H9 (cell line): ENCODE measurements at regions not wholly inside any gene's neighbourhood (a gene's known extent, or its start where the extent isn't known, plus 50 kb on each side); places are given as distances from the start of the nearest gene placed in this dataset.

ENCODE experiments used
- DNase-seq: peaks from one replicate; pipeline ENCODE4 v3.0.0-alpha.2; 2017
- H2AFZ ChIP-seq: one replicate; pipeline ENCODE4 v1.6.1; 2013; ENCODE audit warnings: mild to moderate bottlenecking, low read length, control low read depth, moderate library complexity
- H2AK5ac ChIP-seq: 2 replicates; pipeline ENCODE4 v1.6.1; 2013; ENCODE audit warnings: low read length, control low read depth, mixed read lengths; ENCODE audit not compliant: insufficient read length
- H2BK120ac ChIP-seq: one replicate; pipeline ENCODE4 v1.6.1; 2013; ENCODE audit warnings: low read depth, mild to moderate bottlenecking, low read length, control low read depth, inconsistent platforms; ENCODE audit not compliant: poor library complexity, severe bottlenecking
- H2BK12ac ChIP-seq: 2 replicates; pipeline ENCODE4 v1.6.1; 2013; ENCODE audit warnings: low read length, control low read depth, mixed read lengths, low read depth; ENCODE audit not compliant: insufficient read length
- H2BK15ac ChIP-seq: 2 replicates; pipeline ENCODE4 v1.6.1; 2013; ENCODE audit warnings: low read depth, low read length, control low read depth
- H2BK20ac ChIP-seq: one replicate; pipeline ENCODE4 v1.6.1; 2013; ENCODE audit warnings: low read depth, mild to moderate bottlenecking, low read length, control low read depth, inconsistent platforms; ENCODE audit not compliant: poor library complexity, severe bottlenecking
- H2BK5ac ChIP-seq: 2 replicates; pipeline ENCODE4 v1.6.1; 2013; ENCODE audit warnings: low read length, control low read depth, mixed read lengths; ENCODE audit not compliant: insufficient read length
- H3K14ac ChIP-seq: 2 replicates; pipeline ENCODE4 v1.6.1; 2013; ENCODE audit warnings: low read length, control low read depth; ENCODE audit not compliant: insufficient read depth
- H3K18ac ChIP-seq: 2 replicates; pipeline ENCODE4 v1.6.1; 2013; ENCODE audit warnings: low read depth, mild to moderate bottlenecking, mixed read lengths, low read length, control low read depth; ENCODE audit not compliant: insufficient read length
- H3K23ac ChIP-seq: 2 replicates; pipeline ENCODE4 v1.6.1; 2013; ENCODE audit warnings: low read length, control low read depth, mixed read lengths, low read depth; ENCODE audit not compliant: insufficient read length
- H3K23me2 ChIP-seq: 2 replicates; pipeline ENCODE4 v1.6.1; 2013; ENCODE audit warnings: low read depth, mild to moderate bottlenecking, mixed read lengths, low read length, control low read depth; ENCODE audit not compliant: insufficient read length, poor library complexity, severe bottlenecking
- H3K27ac ChIP-seq: 2 replicates; pipeline ENCODE4 v1.5.1; 2013; ENCODE audit warnings: low read length, control low read depth, mixed read lengths, low read depth; ENCODE audit not compliant: insufficient read length
- H3K27me3 ChIP-seq: 2 replicates; pipeline ENCODE4 v1.6.1; 2013; ENCODE audit warnings: low read length, control low read depth, inconsistent platforms; ENCODE audit not compliant: insufficient read depth
- H3K4ac ChIP-seq: 2 replicates; pipeline ENCODE4 v1.6.1; 2013; ENCODE audit warnings: low read depth, mild to moderate bottlenecking, control low read depth, inconsistent platforms, low read length, moderate library complexity
- H3K4me1 ChIP-seq: 2 replicates; pipeline ENCODE4 v1.6.1; 2013; ENCODE audit warnings: low read length, control low read depth, inconsistent platforms; ENCODE audit not compliant: insufficient read depth
- H3K4me2 ChIP-seq: 2 replicates; pipeline ENCODE4 v1.6.1; 2013; ENCODE audit warnings: low read length, control low read depth, mixed read lengths; ENCODE audit not compliant: insufficient read length, insufficient read depth
- H3K56ac ChIP-seq: 2 replicates; pipeline ENCODE4 v1.6.1; 2013; ENCODE audit warnings: low read depth, mild to moderate bottlenecking, mixed read lengths, low read length, control low read depth; ENCODE audit not compliant: insufficient read length
- H3K79me1 ChIP-seq: 2 replicates; pipeline ENCODE4 v1.6.1; 2013; ENCODE audit warnings: low read depth, mild to moderate bottlenecking, moderate library complexity, low read length, control low read depth, inconsistent platforms; ENCODE audit not compliant: insufficient read depth, poor library complexity, severe bottlenecking
- H3K79me2 ChIP-seq: 2 replicates; pipeline ENCODE4 v1.6.1; 2013; ENCODE audit warnings: low read length, control low read depth, inconsistent platforms; ENCODE audit not compliant: insufficient read depth
- H3K9ac ChIP-seq: 2 replicates; pipeline ENCODE4 v1.6.1; 2013; ENCODE audit warnings: low read length, control low read depth, mixed read lengths; ENCODE audit not compliant: insufficient read length; ENCODE audit errors: extremely low read depth
- H3K9me3 ChIP-seq: one replicate; pipeline ENCODE4 v1.6.1; 2013; ENCODE audit warnings: low read depth, low read length, inconsistent platforms; ENCODE audit not compliant: control insufficient read depth
- H3T11ph ChIP-seq: one replicate; pipeline ENCODE4 v1.6.1; 2013; ENCODE audit warnings: mild to moderate bottlenecking, low read length, control low read depth, inconsistent platforms
- H4K20me1 ChIP-seq: one replicate; pipeline ENCODE4 v1.6.1; 2013; ENCODE audit not compliant: control insufficient read depth, insufficient read length, insufficient read depth
- H4K5ac ChIP-seq: 2 replicates; pipeline ENCODE4 v1.6.1; 2013; ENCODE audit warnings: low read depth, mild to moderate bottlenecking, mixed read lengths, low read length, control low read depth; ENCODE audit not compliant: insufficient read length
- H4K8ac ChIP-seq: replicated peaks from 2 replicates; pipeline ENCODE4 v1.6.1; 2013; ENCODE audit warnings: low read length, control low read depth, mixed read lengths, low read depth; ENCODE audit not compliant: insufficient read length
- H4K91ac ChIP-seq: 2 replicates; pipeline ENCODE4 v1.6.1; 2013; ENCODE audit warnings: low read depth, mild to moderate bottlenecking, moderate library complexity, mixed read lengths, low read length, control low read depth; ENCODE audit not compliant: insufficient read length
- H3K27ac Mint-ChIP-seq, 3 experiments: 2 replicates in 2 of 3; 3 replicates in 1 of 3; pipeline ENCODE4 v1.8.0; 2020 to 2021; ENCODE audit warnings: mixed read lengths in 3 of 3, mild to moderate bottlenecking in 1 of 3, moderate library complexity in 1 of 3
- H3K27me3 Mint-ChIP-seq: 2 replicates; pipeline ENCODE4 v1.8.0; 2021; ENCODE audit warnings: low read depth, mild to moderate bottlenecking, moderate library complexity, mixed read lengths
- H3K36me3 Mint-ChIP-seq, 3 experiments: 2 replicates in 2 of 3; 3 replicates in 1 of 3; pipeline ENCODE4 v1.8.0; 2020 to 2021; ENCODE audit warnings: low read depth in 3 of 3, mixed read lengths in 3 of 3; ENCODE audit not compliant: insufficient read depth in 1 of 3
- H3K4me1 Mint-ChIP-seq, 2 experiments: 2 replicates each; pipeline ENCODE4 v1.8.0; 2020; ENCODE audit warnings: mixed read lengths in 2 of 2
- H3K4me3 Mint-ChIP-seq, 2 experiments: 2 replicates in 1 of 2; 3 replicates in 1 of 2; pipeline ENCODE4 v1.8.0; 2020 to 2021; ENCODE audit warnings: mild to moderate bottlenecking in 2 of 2, mixed read lengths in 2 of 2, moderate library complexity in 1 of 2
- H3K9me3 Mint-ChIP-seq, 2 experiments: 2 replicates in 1 of 2; 3 replicates in 1 of 2; pipeline ENCODE4 v1.8.0; 2020; ENCODE audit warnings: mild to moderate bottlenecking in 2 of 2, mixed read lengths in 2 of 2, moderate library complexity in 1 of 2
- CTCF ChIP-seq: fragments of 200-600 bp; sonication (generic); conservative IDR thresholded peaks from 3 replicates; pipeline ENCODE4 v1.8.0; 2021; ENCODE audit warnings: antibody characterized with exemption, mild to moderate bottlenecking
- WGBS: extraction: QIAGEN DNeasy Blood & Tissue Kit; methylation state at CpG from one replicate; pipeline ENCODE4 v1.1.7; 2013; ENCODE audit warnings: missing lambda C conversion rate, low lambda C conversion rate, mixed read lengths; ENCODE audit not compliant: insufficient read length; ENCODE audit errors: extremely low coverage; 5-methylcytosine and 5-hydroxymethylcytosine counted together

- H3K9ac ChIP-seq, result no peak overlapping the region
- no peaks in the 10 kb centered on the region for H3K9me3 ChIP-seq
- no peak overlapping the region for H2BK120ac ChIP-seq
- H3T11ph ChIP-seq, result no peak overlapping the region
- no peak overlapping the region for H3K14ac ChIP-seq
- H3K27me3 Mint-ChIP-seq, result 0 out of 2 replicates have a peak, but pooled peaks cover 2% of the 10 kb centered on the region
- H2BK20ac ChIP-seq, result no peak overlapping the region
- H3K27ac Mint-ChIP-seq, result no peak overlapping the region
- no peaks in the 10 kb centered on the region; the same call in 1 of the 2 replicates for H3K79me2 ChIP-seq
- no peak overlapping the region for H4K91ac ChIP-seq
- no peak overlapping the region for H2AK5ac ChIP-seq
- H2AFZ ChIP-seq, result no peak overlapping the region
- H2BK15ac ChIP-seq, result no peak overlapping the region
- no peak overlapping the region for H2BK12ac ChIP-seq
- H3K9me3 Mint-ChIP-seq, result no peaks in the 10 kb centered on the region; a peak in 1 of 5 replicates
- H4K20me1 ChIP-seq, result no peaks in the 10 kb centered on the region
- H3K18ac ChIP-seq, result no peak overlapping the region
- H3K4me3 Mint-ChIP-seq, result no peak overlapping the region
- no peaks in the 10 kb centered on the region for H3K23me2 ChIP-seq
- TF ChIP-seq CTCF, result no peak
- peaks cover 0 to 2% of the 10 kb centered on the region in 2 experiments; a peak in 2 of 4 replicates for H3K4me1 Mint-ChIP-seq
- no peaks in the 10 kb centered on the region for H3K36me3 Mint-ChIP-seq
- H4K8ac ChIP-seq, result no peak overlapping the region
- no peaks in the 10 kb centered on the region; the same call in 1 of the 2 replicates for H3K27me3 ChIP-seq
- H3K4ac ChIP-seq, result no peak overlapping the region
- WGBS, result no CpG with 5 or more reads among the region's 3 CpGs
- no peak overlapping the region for H3K27ac ChIP-seq
- no peak overlapping the region for H3K56ac ChIP-seq
- H3K4me1 ChIP-seq, result no peaks in the 10 kb centered on the region
- no peaks in the 10 kb centered on the region for H3K79me1 ChIP-seq
- H2BK5ac ChIP-seq, result no peak overlapping the region
- no peak overlapping the region for H3K23ac ChIP-seq
- DNase-seq, result no peak
- H4K5ac ChIP-seq, result no peak overlapping the region
- H3K4me2 ChIP-seq, result no peak overlapping the region
Observed at GRCh38 chr2:62447411-62447810, 58.6 kb downstream of the TMEM17 start.
